Spinal cord (tissue), 9 donors: ENCODE measurements at regions not wholly inside any gene's neighbourhood (a gene's known extent, or its start where the extent isn't known, plus 50 kb on each side); places are given as distances from the start of the nearest gene placed in this dataset.

Experiments
- DNase-seq, 6 donors: peaks; one replicate each; pipeline versions ENCODE4 v3.0.0 to v3.0.0-alpha.2; 2013 to 2015; ENCODE audit warnings: low spot score in 6 of 6, low read depth in 4 of 6
- H3K27ac ChIP-seq: one replicate; pipeline ENCODE4 v1.5.1; 2013; ENCODE audit warnings: low read depth, low read length, control low read depth
- H3K27me3 ChIP-seq: one replicate; pipeline ENCODE4 v1.6.1; 2013; ENCODE audit warnings: low read length; ENCODE audit not compliant: control insufficient read depth, insufficient read depth
- H3K36me3 ChIP-seq: one replicate; pipeline ENCODE4 v1.6.1; 2013; ENCODE audit warnings: low read length; ENCODE audit not compliant: control insufficient read depth, insufficient read depth
- H3K4me1 ChIP-seq: one replicate; pipeline ENCODE4 v1.6.1; 2013; ENCODE audit warnings: low read length; ENCODE audit not compliant: control insufficient read depth, insufficient read depth
- H3K4me3 ChIP-seq: one replicate; pipeline ENCODE4 v1.5.1; 2013; ENCODE audit warnings: low read depth, low read length, control low read depth
- H3K9me3 ChIP-seq: one replicate; pipeline ENCODE4 v1.6.1; 2013; ENCODE audit warnings: low read length; ENCODE audit not compliant: control insufficient read depth, insufficient read depth
- WGBS: methylation state at CpG from one replicate; pipeline ENCODE4 v1.1.5; 2013; ENCODE audit warnings: missing lambda C conversion rate; ENCODE audit not compliant: insufficient coverage; 5-methylcytosine and 5-hydroxymethylcytosine counted together
- donor health status: healthy.

- peaks cover 12% of the 10 kb centered on the region for H3K4me1 ChIP-seq
- no peaks in the 10 kb centered on the region for H3K27me3 ChIP-seq
- peaks cover 3% of the 10 kb centered on the region for H3K9me3 ChIP-seq
- H3K4me3 ChIP-seq: no peak overlapping the region
- no peak overlapping the region for H3K27ac ChIP-seq
- DNase-seq: no peak
- WGBS: no CpG with 5 or more reads among the region's 1 CpG
- H3K36me3 ChIP-seq: no peaks in the 10 kb centered on the region
These were observed 184.2 kb upstream of the RAB4A start for GRCh38 chr1:229086686-229087085.

GRCh38 chr1:229087339-229087738 lies 183.6 kb upstream of the RAB4A start:
- no peak for DNase-seq
- 87% methylated on average over 5 of the region's 5 CpGs for WGBS

GRCh38 chr1:229087906-229088305 lies 183.0 kb upstream of the RAB4A start:
- peaks cover 21% of the 10 kb centered on the region for H3K4me1 ChIP-seq
- WGBS: 88% methylated on average over 14 of the region's 14 CpGs
- H3K36me3 ChIP-seq: no peaks in the 10 kb centered on the region
- no peak for DNase-seq
- no peak overlapping the region for H3K4me3 ChIP-seq
- H3K9me3 ChIP-seq: peaks cover 3% of the 10 kb centered on the region
- H3K27me3 ChIP-seq: no peaks in the 10 kb centered on the region
- no peak overlapping the region for H3K27ac ChIP-seq

More at GRCh38 chr1:229087339-229087738, 183.6 kb upstream of the RAB4A start:
- peaks cover 18% of the 10 kb centered on the region for H3K4me1 ChIP-seq
- H3K27me3 ChIP-seq: no peaks in the 10 kb centered on the region
- no peak overlapping the region for H3K4me3 ChIP-seq
- H3K27ac ChIP-seq: no peak overlapping the region
- H3K36me3 ChIP-seq: no peaks in the 10 kb centered on the region
- peaks cover 3% of the 10 kb centered on the region for H3K9me3 ChIP-seq

- Histone ChIP-seq H3K36me3 (no peaks in the 10 kb centered on the region), H3K27me3 (no peaks in the 10 kb centered on the region), H3K9me3 (no peaks in the 10 kb centered on the region), H3K4me3 (no peak overlapping the region), H3K27ac (no peak overlapping the region), H3K4me1 (peaks cover 24% of the 10 kb centered on the region)
- 69% methylated on average over 2 of the region's 4 CpGs for WGBS
- no peak for DNase-seq
These were observed 182.2 kb upstream of the RAB4A start for GRCh38 chr1:229088711-229089110.

GRCh38 chr1:229089586-229090208 lies 181.2 kb upstream of the RAB4A start:
- peaks cover 24% of the 10 kb centered on the region for H3K4me1 ChIP-seq

GRCh38 chr1:229091721-229092136 lies 179.2 kb upstream of the RAB4A start:
- DNase-seq: no peak
- Histone ChIP-seq H3K27ac (no peak overlapping the region), H3K4me3 (no peak overlapping the region), H3K4me1 (peaks cover 24% of the 10 kb centered on the region), H3K36me3 (no peaks in the 10 kb centered on the region), H3K9me3 (no peaks in the 10 kb centered on the region), H3K27me3 (no peaks in the 10 kb centered on the region)
- WGBS: 45% methylated on average over 4 of the region's 7 CpGs

More at GRCh38 chr1:229089586-229090208, 181.2 kb upstream of the RAB4A start:
- WGBS: 59% methylated on average over 3 of the region's 4 CpGs
- H3K4me3 ChIP-seq: no peak overlapping the region
- H3K27ac ChIP-seq: no peak overlapping the region
- H3K9me3 ChIP-seq: no peaks in the 10 kb centered on the region
- H3K27me3 ChIP-seq: no peaks in the 10 kb centered on the region
- DNase-seq: no peak
- no peaks in the 10 kb centered on the region for H3K36me3 ChIP-seq

- Histone ChIP-seq H3K27me3 (no peaks in the 10 kb centered on the region), H3K4me1 (peaks cover 20% of the 10 kb centered on the region), H3K9me3 (no peaks in the 10 kb centered on the region), H3K4me3 (no peak overlapping the region), H3K36me3 (no peaks in the 10 kb centered on the region), H3K27ac (no peak overlapping the region)
- WGBS: 37% methylated on average over 6 of the region's 8 CpGs
- peak in 3 of 6 donors; percentile 31 to 95 (median 49) for DNase-seq
These were observed 178.3 kb upstream of the RAB4A start for GRCh38 chr1:229092377-229093237.

- peaks cover 20% of the 10 kb centered on the region for H3K4me1 ChIP-seq
- no peak overlapping the region for H3K4me3 ChIP-seq
- H3K27ac ChIP-seq: no peak overlapping the region
- H3K36me3 ChIP-seq: no peaks in the 10 kb centered on the region
- DNase-seq: no peak
- no peaks in the 10 kb centered on the region for H3K9me3 ChIP-seq
- no CpG with 5 or more reads among the region's 2 CpGs for WGBS
- H3K27me3 ChIP-seq: no peaks in the 10 kb centered on the region
These were observed 177.7 kb upstream of the RAB4A start for GRCh38 chr1:229093238-229093540.

GRCh38 chr1:229093609-229094336 lies 177.1 kb upstream of the RAB4A start:
- Histone ChIP-seq H3K9me3 (no peaks in the 10 kb centered on the region), H3K27me3 (no peaks in the 10 kb centered on the region), H3K27ac (no peak overlapping the region), H3K36me3 (no peaks in the 10 kb centered on the region), H3K4me1 (peaks cover 20% of the 10 kb centered on the region), H3K4me3 (no peak overlapping the region)
- DNase-seq: no peak
- 79% methylated on average over 3 of the region's 5 CpGs for WGBS
